ENCODE measurements at regions not wholly inside any gene's neighbourhood (a gene's known extent, or its start where the extent isn't known, plus 50 kb on each side); places are given as distances from the start of the nearest gene placed in this dataset.

DNA sequence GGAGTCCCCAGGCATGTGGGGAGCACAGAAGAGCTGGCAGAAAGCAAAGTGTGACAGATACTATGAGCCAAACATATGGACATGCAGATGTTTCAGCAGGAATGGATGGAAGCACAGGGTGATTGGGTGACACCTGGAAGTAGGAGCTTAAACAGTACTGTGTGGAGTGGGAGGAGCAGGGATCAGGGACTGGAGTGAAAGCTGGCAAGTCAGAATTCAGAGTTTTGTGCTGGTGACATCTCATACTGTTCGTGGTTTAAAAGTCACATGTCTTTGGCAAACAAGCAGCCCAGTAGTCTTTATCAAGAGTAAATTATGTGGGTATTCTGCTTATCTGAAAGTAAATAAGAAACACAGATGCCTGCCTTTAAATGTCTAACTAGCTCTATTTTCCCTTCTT lies 408.2 kb downstream of the COG6 start:
- intact Hi-C loops (cut with DNase I) = loop anchor here (10.0 kb wide), 2 partner anchors 121 to 289 kb away; no protein-coding TSS in a partner anchor

DNA sequence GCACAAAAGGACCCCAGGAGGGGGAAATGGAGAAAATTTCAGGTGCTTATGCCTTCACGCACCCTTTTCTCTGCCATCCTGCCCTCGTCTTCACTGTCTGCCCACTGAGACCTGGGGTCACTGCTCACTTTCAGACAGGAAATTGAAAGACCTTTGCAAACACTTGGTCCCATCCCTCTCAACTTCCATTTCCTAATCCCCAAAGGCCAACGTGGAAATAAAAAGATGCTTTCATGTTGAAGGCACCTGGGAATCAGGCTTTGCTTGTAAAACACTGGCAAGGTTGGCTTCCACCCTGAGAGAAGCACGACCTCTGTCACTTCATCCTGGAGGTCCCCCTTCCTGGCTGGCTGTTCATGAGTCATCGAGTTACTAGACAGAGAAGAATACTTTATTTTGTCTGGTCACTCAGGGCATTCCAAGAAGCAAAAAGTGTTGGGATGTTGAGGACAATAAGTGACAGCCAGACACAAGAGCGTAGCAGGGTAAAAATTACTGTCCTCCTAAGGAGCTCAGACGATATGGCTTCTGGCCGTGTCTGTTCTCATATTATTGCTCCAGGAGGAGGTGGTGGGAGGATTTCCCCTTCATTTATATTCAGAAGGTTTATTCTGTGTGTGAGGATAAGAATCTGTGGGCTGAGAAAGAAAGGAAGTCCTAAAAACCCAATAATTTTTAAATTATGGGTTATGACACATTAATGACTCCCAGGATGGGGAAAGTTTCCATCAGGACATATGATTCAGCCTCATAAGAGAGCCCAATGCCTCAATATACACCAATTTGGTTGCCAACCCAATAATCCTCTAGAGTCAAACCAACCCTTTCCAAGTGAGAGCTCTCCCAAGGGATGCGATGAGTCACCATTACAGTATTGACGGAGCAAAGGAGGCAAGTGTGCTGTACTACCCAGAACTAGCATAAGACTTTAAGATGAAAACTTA lies 409.0 kb downstream of the COG6 start:
- DNase-seq = no peak
- intact Hi-C loops (cut with DNase I) = loop anchor here (10.0 kb wide), 2 partner anchors 120 to 290 kb away; no protein-coding TSS in a partner anchor

More for the DNA sequence above, 408.2 kb downstream of the COG6 start:
- DNase-seq = no peak

DNA sequence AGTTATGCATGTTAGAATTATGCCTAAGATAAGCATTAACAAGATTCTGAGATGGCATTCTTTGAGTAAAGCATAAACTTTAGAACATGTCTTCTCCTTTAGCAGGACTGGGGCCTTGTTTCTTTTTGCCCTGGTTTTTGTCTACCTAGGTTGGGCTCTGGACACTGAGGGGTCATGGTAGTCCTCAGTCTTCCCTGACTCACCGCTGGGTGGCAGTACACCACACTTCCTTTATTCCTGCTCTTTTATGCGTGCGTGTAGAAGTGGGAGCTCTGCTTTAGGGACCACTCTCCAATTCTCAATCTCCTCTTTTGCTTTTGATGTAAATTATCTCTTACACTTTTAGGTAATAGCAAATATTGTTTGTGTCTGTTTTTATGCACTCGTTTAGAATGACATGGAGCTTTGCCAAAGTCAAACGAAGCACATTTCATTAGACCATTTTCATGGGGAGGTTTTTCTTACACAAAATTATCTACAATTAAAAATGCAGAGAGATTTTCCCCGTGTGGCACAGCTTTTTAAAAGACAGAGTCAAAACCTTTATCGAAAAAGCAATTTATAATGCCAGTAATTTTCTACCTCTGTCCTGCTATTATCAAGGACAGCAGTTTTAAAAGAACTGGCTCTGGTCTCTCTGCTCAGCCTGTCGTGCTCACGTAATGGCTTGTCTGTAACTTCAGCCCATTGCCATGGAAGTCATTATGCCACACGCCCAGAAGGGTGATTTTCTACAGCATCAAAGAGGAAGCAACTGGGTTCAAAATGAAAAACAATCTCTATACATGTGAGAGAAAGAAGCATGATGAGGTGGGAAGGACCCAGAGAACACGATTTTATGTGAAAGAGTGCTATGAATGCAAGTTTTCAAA lies 413.9 kb downstream of the COG6 start:
- intact Hi-C loops (cut with DNase I) = loop anchor here (2.0 to 10.0 kb wide), 3 partner anchors 115 to 613 kb away; no protein-coding TSS in a partner anchor
- peak; percentile 36 to 94 (median 83) for DNase-seq

DNA sequence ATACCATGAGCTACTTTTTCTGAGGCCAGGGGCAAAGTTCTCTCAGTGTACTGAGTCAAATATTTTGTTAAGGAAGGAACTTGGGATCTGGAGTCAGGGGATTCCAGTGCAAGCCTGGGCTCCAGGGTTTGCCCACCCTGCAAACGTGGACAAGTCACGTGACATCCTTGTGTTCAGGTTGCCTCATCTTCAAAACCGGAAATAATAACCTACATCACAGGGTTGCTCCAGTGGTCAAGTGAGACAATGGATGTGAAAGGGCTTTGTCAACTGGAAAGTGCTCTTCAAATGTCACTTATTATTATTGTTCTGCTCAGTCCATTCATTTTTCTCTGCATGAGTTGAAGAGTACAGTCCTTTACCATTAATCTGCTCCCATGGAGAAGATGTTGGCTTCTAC lies 414.9 kb downstream of the COG6 start:
- no peak for DNase-seq
- intact Hi-C loops (cut with DNase I) = no loop called here

DNA sequence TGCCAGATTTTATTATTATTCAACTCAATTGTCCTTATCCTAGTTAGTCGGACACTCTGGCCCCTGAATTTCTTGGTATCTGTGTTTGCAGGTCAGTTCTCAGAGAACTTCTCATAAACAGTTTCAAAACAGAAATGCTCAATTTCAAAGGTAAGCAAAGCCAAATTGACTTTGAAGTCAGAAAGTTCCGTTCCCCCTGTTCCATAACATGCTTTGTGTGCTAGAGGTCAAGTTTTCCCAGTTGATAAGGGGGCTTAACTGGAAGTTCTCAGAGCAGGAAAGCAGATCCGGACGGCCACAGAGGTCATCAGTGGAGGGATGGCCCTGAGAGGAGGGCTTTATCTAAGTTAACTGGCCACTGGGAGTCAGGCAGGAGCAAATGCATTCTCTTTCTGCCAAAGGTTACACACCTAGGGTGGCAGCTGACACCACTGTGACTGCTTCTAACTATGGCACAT lies 417.2 kb downstream of the COG6 start:
- intact Hi-C loops (cut with DNase I) = no loop called here
- DNase-seq = no peak

DNA sequence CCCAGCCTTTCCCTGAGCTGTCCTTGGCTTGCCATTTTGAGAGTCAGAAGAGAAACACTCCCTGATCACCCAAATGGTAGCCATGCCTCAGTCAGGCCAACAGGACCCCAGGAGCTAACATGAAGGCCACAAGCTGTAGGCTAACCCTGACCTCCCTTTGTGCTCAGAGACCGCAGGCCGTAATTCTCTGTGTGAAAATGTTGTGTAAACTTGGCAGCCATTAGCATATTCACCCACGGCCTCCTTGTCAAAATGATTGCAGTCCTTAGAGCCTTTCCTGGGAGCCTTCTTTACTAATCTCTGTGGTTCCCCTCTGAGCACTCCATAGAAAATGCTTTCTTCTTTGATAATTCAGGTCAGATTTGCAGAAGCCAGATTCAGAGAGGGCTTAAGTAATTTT lies 418.9 kb downstream of the COG6 start:
- no peak for DNase-seq
- intact Hi-C loops (cut with DNase I) = no loop called here

DNA sequence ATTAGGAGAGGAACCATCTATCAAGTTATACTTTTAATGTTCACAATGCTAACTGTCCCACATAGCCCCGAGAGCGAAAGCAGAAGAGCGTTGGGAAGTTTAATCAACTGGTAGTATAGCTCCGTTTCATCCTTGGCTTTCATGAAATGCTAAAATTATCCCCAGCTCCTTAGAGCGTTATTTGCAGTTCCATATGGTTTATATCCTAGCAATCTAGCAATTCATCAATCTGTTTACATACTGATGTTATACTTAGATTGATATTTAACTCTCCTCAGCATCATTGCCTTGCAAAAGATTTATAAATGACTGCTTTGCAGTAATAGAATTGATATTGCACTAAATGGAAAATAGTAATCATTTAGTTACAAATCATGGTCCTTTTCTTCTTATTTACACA lies 419.8 kb downstream of the COG6 start:
- intact Hi-C loops (cut with DNase I) = no loop called here
- DNase-seq = no peak

DNA sequence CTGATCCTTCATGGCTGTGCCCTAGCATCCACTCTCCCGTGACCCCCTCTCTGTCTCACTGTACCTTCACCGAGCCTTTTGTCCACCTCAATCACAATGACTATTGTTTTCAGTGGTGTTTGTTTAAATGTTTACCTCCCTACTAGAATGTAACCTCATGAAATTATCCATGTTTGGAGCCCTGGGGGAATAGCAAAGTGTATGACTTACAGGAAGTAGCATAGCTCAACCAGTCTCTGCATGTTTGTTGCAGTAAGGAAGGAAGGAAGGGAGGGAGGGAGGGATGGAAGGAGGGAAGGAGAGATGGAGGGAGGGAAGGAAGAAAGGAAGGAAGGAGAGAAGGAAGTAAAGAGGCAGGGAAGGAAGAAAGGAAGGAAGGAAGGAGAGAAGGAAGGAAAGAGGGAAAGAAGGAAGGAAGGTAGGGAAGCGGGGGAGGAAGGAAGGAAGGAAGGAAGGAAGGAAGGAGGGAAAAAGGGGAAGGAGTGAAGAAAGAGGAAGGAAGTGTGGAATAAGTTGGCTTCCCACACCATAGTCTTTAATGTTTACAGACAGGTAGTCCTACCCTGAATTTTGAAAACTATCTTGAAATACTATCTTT lies 421.4 kb downstream of the COG6 start:
- intact Hi-C loops (cut with DNase I) = no loop called here
- DNase-seq = no peak

DNA sequence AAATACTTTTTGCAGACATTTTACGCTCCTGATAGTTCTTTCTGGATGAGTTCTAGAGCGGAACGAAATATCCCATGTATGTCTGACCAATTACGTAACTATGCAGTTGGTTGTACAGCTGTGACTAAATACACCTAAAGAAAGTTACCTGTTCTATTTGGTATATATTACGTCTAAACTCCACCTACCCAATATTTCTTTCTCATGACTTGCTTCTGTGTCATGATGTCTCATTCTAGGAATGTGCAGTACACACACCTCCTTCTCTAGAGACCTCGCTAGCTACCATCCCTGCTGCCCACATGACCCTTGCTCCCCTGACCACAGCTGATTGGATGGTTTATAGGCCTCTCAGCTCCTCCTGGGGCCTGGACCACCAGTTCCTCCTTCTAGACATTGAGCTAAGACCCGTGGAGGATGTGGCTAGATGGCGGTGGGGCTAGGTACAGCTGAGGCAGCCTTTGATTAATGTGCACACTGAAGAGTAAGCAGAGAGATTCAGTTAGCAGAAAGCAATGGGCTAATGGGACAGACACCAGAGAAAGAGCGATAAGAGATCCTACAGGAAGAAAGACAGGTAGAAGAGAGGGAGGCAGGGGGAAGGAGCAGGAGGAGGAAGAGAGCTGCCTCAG lies 422.1 kb downstream of the COG6 start:
- no peak for DNase-seq
- intact Hi-C loops (cut with DNase I) = no loop called here

DNA sequence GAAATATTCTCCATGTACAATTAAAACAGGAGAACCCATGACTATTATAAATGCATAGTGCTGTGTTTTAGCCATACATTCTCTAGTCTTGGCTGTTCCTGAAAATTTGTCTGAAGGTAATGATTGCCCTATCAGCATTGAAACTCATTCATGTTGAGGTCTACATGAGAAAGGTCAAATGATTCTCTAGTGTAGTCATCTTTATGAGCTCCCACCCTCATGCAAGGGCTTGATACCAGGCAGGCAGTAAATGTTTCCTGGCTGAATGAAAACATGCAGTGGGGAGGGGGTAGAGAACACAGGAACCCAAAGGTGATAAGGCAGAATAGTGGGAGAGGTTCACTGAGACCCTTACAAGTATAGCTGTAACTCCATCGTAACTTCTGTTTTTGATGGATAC lies 424.3 kb downstream of the COG6 start:
- intact Hi-C loops (cut with DNase I) = no loop called here
- no peak for DNase-seq

DNA sequence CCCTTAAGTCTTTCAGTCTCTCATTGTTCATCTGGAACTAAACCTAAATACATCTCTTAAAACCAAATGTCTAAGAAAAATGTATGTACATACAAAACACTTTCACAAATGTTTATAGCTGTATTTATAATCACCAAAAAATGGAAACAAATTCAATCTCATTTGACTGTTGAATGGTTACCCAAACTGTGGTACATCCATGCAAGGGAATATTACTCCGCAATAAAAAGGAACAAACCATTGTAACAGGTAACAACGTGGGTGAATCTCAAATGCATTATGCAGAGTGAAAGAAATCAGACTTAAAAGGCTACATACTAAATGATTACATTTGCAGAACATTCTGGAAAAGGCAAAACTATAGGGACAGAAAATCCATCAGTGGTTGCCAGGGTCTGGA lies 425.2 kb downstream of the COG6 start:
- intact Hi-C loops (cut with DNase I) = no loop called here
- DNase-seq = no peak

DNA sequence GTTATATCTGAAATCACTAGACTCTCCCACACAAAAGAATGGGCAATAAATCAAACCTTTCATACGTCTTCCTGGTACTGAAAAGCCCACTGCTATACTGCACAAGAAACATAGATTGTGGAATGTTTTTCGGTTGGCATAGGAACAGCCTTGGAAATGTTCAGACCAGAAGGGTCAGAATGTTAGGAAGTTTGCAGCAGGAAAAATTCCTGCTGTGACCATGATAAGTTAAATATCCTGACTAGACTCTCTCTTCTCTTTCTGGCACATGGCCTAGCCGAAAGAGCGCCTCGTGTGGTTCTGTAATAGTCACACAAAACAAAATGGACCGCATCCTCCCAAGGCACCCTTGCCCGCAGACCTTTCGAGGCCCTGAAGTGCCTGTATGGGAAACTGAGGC lies 427.2 kb downstream of the COG6 start:
- intact Hi-C loops (cut with DNase I) = no loop called here
- no peak for DNase-seq

DNA sequence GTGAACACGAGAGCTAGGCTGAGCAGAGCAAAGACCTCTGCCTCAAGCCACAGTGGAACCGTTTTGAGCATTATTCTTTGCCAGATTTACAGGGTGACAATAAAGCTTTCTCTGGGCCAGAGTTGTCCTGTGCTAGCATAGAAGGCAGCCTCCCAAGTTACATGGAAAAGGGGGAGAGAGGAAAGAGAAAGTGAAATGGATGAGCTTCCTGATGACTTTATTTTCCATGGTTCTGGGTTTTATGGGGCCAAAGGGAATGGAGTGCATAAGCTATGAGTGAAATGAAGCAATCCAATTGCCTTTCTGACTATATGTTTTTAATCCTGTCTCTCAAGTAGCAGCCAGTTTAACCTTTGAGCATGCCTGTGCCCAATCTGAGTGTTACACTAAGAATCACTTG lies 428.4 kb downstream of the COG6 start:
- intact Hi-C loops (cut with DNase I) = no loop called here
- no peak for DNase-seq

DNA sequence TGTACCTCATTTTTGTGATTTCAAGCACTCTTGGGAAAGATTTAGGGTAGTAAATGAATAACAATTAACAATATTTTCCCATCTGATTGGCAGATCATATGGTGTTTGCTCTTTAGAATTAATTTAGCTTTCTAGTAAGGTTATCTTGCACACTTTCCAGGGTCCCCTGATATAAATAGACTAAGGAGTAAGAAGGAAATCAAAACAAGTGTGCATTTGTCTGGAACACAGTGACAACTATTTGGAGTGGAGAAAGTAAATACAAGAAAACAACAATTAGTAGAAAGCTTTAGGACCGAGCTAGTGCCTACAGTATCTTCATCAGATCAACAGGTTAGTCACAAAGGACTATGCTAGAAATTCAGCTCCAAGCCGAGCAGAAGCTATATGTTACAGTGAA lies 429.5 kb downstream of the COG6 start:
- intact Hi-C loops (cut with DNase I) = no loop called here
- no peak for DNase-seq

DNA sequence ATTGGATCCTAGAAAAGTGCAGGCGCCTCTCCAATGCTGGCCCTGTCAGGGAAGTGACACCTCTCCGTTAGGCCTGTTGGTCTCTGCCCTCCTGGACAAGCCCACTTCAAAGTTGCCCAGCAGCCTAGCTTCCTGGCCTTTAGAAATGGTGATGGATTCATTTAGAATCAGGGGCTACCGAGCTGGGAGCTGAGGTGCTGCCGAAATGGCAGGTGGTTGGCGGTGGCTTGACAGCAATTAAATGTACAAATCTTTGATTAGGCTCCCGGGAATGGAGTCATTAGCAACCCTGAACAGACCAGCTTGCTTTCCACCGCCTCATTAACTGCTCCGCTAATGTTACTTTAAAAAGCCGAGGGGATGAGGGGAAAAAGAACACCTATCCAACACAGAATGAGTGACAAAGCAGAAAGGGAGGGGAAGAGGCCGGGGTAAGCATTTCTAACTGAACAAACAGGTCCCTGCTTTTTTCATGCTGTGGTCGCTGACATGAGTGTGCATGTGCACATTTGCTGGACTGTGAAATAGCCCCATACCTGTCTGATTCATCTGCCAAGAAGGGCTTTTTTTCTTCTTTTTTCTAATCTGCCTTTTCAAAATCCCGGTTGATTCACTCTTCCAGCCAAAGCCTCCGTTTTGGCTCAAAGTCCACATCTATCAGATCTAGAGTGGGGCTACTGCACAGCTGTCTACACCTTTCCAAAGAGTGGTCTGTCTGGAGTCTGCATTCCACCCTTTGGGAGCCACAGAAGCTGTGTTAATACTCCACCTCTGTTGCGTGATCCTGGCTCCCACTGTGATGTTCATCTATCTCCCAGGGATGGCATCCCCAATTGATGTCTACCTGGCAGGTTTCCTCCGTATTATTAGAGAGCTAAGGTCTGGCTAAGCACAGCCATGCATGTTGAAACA lies 431.9 kb downstream of the COG6 start:
- intact Hi-C loops (cut with DNase I) = no loop called here
- DNase-seq = no peak

DNA sequence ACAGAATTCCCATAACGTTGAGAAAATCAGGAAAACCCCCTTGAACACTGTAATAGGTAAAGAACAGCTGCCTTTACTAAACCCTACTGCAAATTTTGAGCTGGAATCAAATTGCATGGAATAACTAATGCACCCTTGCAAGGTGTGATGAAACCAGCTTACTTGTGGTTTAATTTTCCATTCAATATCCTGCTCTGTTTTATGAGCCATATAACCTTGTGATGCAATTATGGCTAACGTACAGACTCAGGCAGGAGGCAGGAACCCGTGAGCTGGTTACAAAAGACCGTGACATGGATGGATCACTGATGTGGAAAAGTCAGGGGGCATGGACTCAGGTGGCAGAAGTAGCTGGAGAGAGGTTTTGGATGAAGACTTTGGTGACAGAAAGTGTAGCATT lies 438.6 kb downstream of the COG6 start:
- no peak for DNase-seq
- intact Hi-C loops (cut with DNase I) = no loop called here

DNA sequence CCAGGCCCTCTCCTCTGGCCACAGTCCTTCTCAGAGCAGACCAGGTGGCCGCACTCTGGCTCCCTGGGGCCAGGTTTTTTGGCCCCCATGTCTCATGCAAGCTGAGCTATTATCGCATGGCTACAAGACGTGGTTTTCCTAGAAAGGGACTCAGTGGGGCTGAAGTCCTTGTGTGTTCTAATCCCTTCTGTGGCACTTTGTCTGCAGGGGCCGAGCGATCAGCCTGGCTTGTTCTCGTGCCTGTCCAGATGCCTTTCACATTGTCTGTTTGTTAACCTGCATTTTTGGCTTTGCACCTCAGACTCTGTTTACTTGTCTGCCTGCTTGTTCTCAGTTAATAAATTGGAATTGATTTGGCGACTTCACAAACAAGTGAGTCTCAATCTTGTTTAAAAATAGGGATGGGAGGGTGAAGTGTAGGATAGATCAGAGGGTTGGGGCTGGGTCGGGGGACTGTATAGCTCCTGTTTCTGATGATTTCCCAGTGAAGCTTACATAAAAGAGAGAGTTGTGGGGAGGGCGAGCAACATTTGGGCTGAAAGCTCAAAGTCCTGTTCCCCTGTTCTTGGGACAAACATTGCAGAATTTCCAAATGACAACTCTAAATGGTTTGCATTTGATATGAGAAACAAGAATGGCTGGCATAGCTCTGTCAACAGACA lies 440.4 kb downstream of the COG6 start:
- no peak for DNase-seq
- intact Hi-C loops (cut with DNase I) = no loop called here

DNA sequence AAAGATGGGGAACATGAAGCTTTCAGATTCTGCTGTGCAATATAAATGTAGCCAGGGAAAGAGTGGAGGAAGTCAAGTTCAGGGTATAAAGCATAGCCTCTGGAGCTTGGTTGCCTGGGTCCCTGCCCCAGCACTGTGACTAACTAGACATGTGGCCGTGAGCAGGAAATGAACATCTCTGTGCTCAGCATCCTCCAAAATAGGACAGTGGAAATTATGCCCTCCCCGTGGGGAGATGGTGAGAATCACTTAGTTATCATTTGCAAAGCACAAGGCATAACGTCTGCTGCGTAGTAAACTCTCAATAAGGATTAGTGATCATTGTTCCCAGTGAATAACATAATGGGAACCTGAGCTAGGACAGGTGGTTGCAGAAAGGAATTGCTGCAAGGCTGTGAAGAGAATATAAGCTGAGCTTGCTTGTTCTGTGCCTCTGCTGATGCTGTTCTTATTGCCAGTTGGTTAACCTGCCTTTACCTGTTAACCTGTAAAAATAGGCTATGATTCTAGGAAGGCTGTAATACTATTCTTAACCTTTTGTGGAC lies 441.0 kb downstream of the COG6 start:
- no peak for DNase-seq
- intact Hi-C loops (cut with DNase I) = no loop called here

DNA sequence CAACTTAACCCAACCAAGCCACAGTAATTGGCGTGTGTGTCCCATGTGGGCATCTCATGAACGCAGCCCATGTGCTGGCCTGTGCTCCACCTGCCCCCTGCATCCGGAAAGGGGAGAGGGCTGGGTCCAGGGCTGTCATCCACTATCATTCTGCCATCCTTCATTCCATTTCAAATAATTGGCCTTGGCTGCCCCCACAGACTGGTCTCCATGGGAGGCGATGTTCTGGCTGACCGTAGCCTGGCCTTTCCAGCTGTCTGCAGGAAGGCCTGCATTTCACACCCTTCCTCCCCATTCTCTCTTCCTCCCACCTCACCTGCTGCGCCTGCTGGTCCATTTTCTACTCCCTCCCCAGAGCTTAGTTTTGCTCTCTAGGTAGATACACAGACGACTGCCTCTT lies 442.8 kb downstream of the COG6 start:
- DNase-seq = no peak
- intact Hi-C loops (cut with DNase I) = no loop called here

Data from posterior cingulate gyrus (tissue), 11 donors.